AG09309 (cell line): ENCODE measurements at regions not wholly inside any gene's neighbourhood (a gene's known extent, or its start where the extent isn't known, plus 50 kb on each side); places are given as distances from the start of the nearest gene placed in this dataset.
"Not testable (repeated sequence)": the region's sequence is repeated elsewhere in the genome, so short reads cannot be mapped to it uniquely, and the experiment has no call there.

Experiments used
- DNase-seq: peaks from one replicate; pipeline ENCODE4 v3.0.0-alpha.2; 2010; ENCODE audit warnings: low read depth
- H3K4me3 ChIP-seq: 2 replicates; pipeline ENCODE4 v1.5.1; 2011; ENCODE audit warnings: mild to moderate bottlenecking, low read depth, low read length, moderate library complexity; ENCODE audit not compliant: control insufficient read depth
- CTCF ChIP-seq: IDR thresholded peaks from 2 replicates; pipeline ENCODE4 v1.5.1; 2011; ENCODE audit warnings: mild to moderate bottlenecking, low read depth, low read length, inconsistent platforms; ENCODE audit not compliant: insufficient read depth, control insufficient read depth; ENCODE audit errors: missing control alignments

- no peak for TF ChIP-seq CTCF
- no peak for DNase-seq
- H3K4me3 ChIP-seq, result no peak overlapping the region
Measured at GRCh38 chr11:90309693-90310092, 86.8 kb upstream of the CHORDC1 start.

GRCh38 chr11:90294526-90294925, 71.7 kb upstream of the CHORDC1 start:
- no peak for DNase-seq
- no peak for TF ChIP-seq CTCF
- H3K4me3 ChIP-seq, result no peak overlapping the region

DNA sequence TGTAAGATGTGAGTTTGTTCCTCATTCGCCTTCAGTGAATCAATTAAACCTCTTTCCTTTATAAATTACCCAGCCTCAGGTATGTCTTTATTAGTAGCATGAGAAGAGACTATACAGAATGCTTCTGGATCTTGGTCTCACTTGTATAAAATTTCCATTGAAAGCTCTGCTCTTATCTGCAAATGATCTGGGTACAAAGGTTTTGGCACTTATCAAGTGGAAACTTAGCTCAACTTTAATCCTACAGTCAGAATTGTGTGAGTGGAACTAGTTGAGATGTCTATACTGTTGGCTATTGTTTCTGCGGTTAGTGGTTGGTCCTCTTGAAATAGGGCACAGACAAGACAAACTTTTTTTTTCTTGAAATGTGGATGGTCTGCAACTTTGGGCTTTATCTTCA, 71.2 kb upstream of the CHORDC1 start:
- TF ChIP-seq CTCF, result no peak
- H3K4me3 ChIP-seq, result no peak overlapping the region
- no peak for DNase-seq

DNA sequence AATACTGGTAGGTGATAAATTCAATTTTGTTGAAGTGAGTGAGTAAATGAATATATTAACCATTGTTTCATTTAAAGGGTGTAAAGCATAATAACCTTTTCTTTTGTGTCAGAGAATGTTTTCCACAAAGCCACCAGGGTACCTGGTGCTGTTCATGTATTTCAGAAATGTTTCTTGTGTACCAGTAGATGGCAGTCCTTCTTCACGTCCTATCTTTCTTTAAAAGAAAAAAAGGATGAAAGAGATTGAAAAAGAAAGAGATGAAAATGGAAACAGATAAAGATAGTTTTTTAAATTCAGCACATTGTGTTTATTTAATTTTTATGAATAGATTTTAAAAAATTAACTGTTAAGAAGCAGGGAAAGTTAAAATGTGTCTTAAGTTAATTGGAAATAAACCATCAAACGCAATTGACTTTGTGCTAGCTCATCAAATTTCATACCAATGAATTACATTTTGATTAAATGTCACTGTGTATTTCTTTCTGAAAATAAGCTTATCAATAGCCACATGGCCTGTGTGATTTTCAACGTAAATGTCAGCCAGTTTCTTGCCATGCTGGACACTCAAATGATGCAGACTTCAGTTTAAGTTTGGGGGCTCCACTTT, 65.5 kb upstream of the CHORDC1 start:
- H3K4me3 ChIP-seq, result no peak overlapping the region
- DNase-seq, result no peak
- no peak for TF ChIP-seq CTCF

DNA sequence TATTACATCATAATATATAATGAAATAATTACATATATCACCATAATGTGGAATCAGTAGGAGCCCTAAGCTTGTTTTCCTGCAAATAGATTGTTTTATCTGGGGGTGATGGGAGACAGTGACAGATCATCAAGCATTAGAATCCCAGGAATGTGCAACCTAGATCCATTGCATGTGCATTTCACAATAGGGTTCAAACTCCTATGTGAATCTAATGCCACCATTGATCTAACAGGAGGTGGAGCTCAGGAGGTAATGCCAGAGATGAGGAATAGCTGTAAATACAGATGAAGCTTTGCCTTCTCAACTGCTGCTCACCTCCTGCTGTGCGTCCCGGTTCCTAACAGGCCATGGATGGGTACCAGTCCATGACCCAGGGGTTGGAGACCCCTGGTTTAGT, 63.8 kb upstream of the CHORDC1 start:
- TF ChIP-seq CTCF, result no peak
- no peak for DNase-seq
- no peak overlapping the region for H3K4me3 ChIP-seq

- no peak for DNase-seq
- no peak overlapping the region for H3K4me3 ChIP-seq
- no peak for TF ChIP-seq CTCF
Measured at GRCh38 chr11:90284171-90284570, 61.3 kb upstream of the CHORDC1 start.

DNA sequence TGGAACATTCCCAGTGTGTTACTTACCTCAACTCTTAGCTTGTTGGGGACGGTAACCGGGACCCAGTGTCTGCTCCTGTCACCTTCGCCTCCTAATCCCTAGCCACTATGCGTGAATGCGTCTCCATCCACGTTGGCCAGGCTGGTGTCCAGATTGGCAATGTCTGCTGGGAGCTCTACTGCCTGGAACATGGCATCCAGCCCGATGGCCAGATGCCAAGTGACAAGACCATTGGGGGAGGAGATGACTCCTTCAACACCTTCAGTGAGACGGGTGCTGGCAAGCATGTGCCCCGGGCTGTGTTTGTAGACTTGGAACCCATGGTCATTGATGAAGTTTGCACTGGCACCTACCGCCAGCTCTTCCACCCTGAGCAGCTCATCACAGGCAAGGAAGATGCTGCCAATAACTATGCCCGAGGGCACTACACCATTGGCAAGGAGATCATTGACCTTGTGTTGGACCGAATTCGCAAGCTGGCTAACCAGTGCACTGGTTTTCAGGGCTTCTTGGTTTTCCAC, 59.8 kb upstream of the CHORDC1 start:
- not testable (repeated sequence) for H3K4me3 ChIP-seq, DNase-seq
